GM19397 (cell line): ENCODE measurements at regions not wholly inside any gene's neighbourhood (a gene's known extent, or its start where the extent isn't known, plus 50 kb on each side); places are given as distances from the start of the nearest gene placed in this dataset.
"Not testable (repeated sequence)": the region's sequence is repeated elsewhere in the genome, so short reads cannot be mapped to it uniquely, and the experiment has no call there.

ENCODE experiments used
- ATAC-seq: cut with Tn5 transposase; IDR thresholded peaks from one replicate; pipeline ENCODE4 v1.9.1; 2021; ENCODE audit warnings: mild to moderate bottlenecking, moderate library complexity; ENCODE audit not compliant: unreplicated experiment

DNA sequence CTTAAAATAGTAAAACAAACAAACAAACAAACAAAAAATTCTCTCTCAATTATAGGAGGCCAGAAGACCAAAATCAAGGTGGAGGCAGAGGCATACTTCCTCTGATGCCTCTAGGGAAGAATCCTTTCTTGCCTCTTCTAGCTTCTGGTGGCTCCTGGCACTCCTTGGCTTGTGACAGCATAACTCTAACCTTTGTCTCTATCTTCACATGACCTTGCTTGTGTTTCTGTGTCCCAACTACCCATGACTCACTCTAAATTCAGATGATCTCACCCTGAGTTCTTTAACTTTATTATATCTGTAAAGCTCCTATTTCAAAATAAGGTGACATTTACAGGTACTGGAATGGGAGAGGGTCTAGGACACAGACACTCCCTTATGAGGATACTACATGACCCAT, 88.3 kb upstream of the ANTXRL start:
- ATAC-seq: no peak

GRCh38 chr10:46202405-46202804, 84.4 kb upstream of the ANTXRL start:
- ATAC-seq: not testable (repeated sequence)

DNA sequence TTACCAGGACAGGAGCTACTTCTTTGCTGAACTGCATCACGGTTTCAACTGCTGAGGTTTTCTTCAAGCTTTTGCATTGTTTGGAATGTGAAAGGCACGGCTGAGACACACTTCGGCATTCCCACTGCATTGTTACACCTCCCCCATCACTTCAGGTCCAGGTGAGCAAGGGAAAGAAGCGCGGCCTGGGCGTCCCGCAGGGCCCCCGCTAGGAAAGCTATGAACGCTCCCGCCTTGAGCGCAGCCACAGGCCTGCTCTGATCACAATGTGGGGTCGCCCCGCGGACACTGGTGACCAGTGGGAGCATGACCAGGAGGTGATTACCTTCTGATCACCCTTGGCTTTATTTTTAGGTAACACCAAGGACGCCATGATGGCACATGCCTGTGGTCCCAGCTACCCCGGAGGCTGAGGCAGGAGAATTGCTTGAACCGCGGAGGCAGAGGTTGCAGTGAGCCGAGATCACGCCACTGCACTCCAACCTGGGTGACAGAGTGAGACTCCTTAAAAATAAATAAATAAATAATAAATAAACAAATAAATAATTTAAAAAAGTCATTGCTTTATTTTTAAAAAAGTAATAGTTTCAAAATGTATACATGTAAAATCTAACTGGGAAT, 82.2 kb upstream of the ANTXRL start:
- not testable (repeated sequence) for ATAC-seq

- not testable (repeated sequence) for ATAC-seq
Observed at GRCh38 chr10:46210427-46210826, 76.4 kb upstream of the ANTXRL start.

- no peak for ATAC-seq
Observed at GRCh38 chr10:46215426-46215825, 71.4 kb upstream of the ANTXRL start.

GRCh38 chr10:46216003-46216634, 70.7 kb upstream of the ANTXRL start:
- ATAC-seq: no peak

- ATAC-seq: no peak
Observed at GRCh38 chr10:46216836-46217751, 69.7 kb upstream of the ANTXRL start.

- no peak for ATAC-seq
Observed at GRCh38 chr10:46217752-46218453, 68.9 kb upstream of the ANTXRL start.

DNA sequence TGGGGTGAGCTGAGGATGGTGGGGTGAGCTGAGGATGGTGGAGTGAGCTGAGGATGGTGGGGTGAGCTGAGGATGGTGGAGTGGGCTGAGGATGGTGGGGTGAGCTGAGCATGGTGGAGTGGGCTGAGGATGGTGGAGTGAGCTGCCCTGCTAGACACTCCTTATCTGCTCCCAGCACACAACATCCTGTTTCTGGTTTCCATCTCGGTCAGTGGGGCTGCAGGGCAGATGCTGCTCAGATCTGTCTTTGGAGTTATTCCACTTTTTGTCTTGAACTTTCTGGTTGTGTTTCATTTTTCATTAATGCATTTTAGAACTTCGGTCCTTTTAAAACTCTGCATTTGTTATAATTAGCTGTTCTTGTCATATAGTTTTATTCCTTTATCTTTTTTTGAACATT, 67.9 kb upstream of the ANTXRL start:
- no peak for ATAC-seq

DNA sequence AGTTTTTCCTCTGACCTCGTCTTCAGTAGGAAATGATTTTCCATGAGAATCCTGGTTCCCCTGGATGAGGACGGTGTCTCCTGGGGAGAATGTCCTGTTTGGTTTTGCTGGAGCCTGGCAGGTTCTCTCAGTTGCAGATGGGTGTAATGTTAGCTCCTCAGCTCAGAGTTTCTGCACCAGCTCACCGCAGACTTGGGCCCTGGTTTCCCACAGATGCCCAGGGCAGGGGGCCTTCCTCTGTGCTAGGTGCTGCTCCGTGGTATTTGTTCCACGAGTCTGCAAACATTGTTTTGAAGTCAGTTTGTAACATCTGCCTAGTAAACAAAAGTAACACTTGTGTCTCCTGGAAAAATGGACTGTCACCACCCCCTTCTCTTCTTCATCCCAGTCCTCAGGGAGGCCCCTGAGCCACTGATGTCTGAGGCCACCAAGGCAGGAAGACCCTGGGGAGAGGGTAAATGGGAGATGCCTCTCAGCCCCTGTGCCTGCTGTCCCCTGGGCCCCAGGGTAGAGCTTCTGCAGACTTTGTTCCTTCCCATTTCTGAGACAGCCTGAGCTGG, 67.3 kb upstream of the ANTXRL start:
- ATAC-seq: not testable (repeated sequence)

- ATAC-seq: no peak
Observed at GRCh38 chr10:46220187-46220586, 66.6 kb upstream of the ANTXRL start.

DNA sequence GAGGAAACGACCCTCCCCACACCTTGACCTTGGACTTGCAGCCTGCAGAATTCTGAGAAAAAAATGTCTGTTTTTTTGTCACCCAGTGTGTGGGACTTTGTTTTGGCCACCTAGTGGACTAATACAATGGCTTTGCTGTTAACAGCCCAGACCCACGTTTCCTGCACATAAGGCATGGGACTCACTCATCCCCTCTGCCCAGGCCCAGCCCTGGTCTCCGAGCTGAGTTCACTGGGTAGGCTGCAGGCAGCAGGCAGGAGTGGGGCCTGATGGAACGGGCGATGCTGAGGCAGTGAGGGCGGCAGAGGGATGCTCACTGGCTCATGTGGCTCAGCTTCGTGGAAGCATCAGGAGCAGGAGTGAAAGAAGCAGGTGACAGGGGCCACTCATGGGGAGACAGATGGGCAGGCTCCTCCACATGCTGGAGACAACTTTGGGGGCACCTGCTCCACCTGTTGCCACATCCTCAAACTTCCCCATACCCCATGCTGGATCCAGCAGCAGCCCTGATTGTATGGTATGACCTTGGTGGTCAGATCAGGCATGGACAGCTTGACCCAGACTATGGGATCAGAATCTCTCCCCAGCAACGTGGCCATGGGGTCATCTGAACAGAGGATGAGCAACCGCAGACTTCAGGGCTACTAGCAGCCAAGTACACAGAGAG, 65.8 kb upstream of the ANTXRL start:
- ATAC-seq: no peak

DNA sequence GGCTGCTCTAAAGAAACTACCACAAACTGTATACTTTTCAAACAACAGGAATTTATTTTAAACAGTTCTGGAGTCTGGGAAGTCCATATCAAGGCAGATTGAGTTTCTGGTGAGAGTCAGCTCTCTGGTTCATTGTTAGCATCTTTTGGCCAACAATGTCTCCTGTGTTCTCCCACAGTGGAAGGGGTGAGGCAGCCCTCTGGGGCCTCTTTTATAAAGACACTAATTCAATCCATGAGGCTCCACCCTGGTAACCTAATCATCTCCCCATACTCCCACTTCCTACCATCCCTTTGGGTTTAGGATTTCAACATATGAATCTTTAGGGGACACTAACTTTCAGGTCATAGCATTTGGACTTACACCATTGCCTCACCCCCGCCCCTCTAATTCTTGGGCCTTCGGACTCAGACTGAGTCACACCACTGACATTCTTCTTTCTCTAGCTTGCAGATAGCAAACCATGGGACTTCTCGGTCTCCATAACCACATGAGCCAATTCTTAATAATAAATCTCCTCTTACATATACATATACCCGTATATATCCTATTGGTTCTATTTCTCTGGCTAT, 64.3 kb upstream of the ANTXRL start:
- ATAC-seq: no peak

DNA sequence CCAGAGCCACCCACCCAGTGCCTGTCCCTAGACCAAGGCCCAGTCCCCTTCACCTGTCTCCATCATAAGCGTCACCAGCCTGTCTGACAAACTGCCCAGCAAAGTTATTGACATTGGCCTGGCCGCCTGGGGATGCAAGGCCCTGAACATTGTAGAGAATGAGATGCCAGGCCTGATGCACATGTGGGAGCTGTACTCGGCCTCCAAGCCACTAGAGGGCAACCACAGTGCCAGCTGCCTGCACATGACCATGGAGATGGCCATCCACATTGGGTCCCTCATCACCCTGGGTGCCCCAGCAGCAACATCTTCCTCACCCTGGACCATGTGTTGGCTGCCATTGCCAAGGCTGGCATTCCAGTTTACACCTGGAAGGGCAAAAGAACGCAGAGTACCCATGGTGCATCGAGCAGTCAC, 63.7 kb upstream of the ANTXRL start:
- no peak for ATAC-seq

GRCh38 chr10:46223626-46224413, 63.0 kb upstream of the ANTXRL start:
- ATAC-seq: no peak

GRCh38 chr10:46224414-46224682, 62.4 kb upstream of the ANTXRL start:
- ATAC-seq: no peak

DNA sequence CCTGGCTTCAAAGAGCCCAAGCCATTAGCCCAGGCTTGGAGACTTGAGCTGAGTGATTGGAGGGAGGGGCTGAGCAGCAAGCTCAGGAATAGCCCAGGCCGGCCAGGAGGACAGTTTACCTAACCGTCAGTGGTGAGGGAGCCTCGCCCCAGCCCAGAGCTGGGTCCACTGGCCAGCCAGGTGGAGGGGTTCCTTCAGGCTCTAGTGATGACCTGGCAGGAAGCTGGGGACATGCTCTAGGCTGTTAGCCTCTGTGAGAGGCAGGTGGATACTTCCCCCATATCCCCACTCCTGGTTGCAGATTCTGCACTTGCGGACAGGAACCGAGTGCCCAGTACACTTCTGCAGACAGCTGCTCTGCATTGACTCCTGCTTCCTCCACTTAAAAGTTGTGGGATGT, 61.2 kb upstream of the ANTXRL start:
- ATAC-seq: no peak

DNA sequence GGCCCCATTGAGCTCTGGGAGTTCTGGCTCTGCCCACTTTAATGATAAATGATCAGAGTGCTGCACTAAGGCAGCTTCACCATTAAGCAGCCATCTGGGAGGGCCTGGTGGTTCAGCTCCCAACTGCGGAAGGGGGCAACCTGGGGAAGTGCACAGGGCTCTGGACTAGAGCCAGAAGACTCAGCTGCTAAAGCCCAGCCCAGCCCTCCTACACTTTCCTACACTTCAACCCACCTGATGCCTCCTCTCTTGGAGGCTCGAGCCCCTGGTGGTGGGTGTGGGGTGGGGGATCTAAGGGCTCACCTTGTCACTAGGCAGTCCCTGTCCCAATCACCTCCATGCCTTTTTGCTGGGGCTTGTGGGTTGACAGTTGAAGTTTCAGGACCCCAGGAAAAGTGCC, 60.6 kb upstream of the ANTXRL start:
- no peak for ATAC-seq

GRCh38 chr10:46226900-46227558, 59.8 kb upstream of the ANTXRL start:
- ATAC-seq: no peak
